Germinal center (tissue), 1 donor: ENCODE measurements at regions not wholly inside any gene's neighbourhood (a gene's known extent, or its start where the extent isn't known, plus 50 kb on each side); places are given as distances from the start of the nearest gene placed in this dataset.

Source experiments
- DNase-seq: peaks from one replicate; pipeline ENCODE4 v3.0.0; 2012; ENCODE audit warnings: mixed read lengths, low spot score

DNA sequence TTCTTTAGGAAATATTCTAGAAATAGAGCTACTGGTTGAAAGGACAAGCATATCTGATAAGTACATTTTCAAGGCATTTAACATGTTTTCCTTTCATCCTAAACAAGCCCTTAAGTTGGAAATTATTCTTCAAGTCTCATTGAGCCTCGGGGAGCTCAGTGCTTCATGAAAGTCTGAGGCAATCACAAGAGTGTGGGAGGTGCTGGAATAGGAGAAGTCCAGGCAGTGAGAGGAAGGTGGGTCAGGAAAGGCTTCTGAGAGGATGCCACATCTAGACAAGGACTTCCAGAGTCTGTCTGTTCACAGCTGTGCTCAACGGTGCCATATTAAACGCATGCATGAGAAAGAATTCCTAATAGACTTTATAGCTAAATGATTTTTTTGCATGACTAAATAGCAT lies 69.8 kb downstream of the CD83 start:
- no peak for DNase-seq

DNA sequence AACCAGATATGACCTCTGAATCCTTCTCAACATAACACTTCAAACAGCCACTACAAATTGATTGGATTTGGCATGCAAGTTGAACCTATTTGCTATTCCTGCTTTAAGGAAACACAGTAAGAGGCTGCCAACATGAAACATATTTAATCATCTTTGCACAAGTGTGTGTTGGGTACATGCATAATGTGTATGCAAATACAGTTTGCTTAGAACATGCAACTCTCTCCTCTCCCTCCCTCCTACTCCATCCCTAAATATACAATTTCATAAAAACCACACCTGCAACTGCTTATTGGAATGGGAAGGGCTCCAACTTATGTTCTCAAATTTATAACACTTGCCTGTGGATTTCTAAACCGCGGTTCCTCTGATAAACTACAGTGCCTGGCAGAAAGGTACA lies 71.5 kb downstream of the CD83 start:
- DNase-seq, result no peak

DNA sequence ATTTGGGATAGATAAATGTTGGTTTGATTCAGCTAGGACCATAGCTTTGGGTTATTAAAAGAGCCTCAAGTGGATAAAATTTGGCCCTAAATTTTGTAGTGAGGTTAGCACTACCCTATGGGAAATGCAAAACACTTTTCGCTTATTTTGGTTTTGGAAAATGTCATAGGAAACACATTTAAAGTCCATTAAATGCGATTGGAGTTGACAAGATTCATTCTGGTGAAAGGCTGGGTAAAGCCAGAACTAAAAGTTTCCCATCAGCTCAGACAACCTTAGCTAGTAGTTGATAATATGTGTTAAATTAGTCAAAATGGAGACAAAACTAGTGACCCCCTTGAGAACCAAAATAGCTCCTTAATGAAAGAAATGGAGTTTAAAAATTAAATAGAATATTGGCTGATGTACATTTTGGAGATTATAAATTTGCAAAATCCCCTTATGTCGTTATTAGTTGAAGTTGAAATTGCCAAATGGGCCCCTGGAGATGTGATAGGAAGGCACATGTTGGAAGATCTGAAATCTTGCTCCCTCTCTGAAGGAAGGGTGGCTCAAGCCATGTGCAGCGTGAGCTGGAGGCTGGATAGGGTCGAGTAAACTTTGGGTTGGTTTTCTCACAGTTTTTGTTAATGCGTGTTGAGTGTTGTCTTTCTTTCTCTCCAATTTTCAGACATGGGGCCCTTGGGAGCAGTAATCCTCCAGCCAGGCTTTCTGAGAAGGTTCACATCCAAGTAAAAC lies 72.8 kb downstream of the CD83 start:
- DNase-seq, result no peak

DNA sequence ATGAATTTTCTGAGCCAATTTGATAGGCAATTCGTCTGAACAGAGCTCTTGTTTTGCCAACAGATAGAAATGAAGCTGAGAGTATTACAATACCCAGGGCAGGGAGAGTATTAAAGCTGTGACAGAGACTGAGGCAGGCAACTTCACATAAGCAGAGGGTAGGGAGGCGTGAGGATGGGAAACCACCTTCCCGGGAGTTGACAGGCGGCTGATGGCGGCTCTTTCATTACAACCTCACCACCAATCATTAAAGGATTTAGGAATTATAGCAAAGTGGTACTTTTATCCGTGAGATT lies 73.3 kb downstream of the CD83 start:
- DNase-seq, result no peak

DNA sequence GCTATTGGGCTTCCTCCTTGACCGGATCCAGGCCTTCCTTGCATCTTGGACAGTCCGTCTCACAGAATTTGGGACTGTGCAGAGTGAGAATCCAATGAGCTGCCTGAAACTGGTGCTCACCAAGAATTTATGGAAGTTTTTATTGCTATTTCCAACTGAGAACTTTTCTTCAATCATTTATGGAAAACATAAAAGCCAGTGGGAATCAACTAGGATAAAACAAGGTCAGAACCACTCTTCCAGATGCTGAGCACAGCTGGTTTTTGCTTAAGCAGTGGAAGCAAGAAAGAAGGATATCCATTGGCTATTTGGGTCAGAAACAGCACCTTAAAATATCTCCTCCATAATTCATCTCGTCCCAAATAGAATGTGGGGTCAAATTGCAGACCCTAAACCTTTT lies 74.2 kb downstream of the CD83 start:
- no peak for DNase-seq

DNA sequence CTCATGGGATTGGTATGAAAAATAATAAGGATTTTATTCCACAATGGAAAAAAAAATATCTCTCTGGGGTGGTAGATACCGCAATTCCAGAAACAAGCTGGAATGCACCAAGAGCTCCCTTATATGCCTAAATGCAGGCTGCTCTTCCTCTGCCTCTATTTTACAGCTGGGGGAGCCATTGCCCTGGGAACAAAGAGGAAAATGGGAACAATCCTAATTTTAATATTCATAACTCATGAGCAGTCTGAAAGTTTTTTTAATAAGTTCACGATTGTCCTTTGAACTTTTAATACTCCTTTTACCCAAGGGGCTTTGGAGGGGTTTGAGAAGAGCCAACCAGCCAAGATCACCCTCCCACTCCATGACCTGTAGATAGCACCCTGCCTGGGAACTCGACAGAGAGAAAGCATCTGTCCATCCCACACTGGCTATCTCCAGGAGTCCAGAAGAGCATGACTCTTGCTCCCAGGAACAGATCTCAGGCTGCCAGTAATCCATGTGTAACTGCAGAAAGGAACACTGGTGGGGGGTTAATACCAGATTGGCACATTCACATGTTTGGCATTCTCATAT lies 74.7 kb downstream of the CD83 start:
- no peak for DNase-seq

DNA sequence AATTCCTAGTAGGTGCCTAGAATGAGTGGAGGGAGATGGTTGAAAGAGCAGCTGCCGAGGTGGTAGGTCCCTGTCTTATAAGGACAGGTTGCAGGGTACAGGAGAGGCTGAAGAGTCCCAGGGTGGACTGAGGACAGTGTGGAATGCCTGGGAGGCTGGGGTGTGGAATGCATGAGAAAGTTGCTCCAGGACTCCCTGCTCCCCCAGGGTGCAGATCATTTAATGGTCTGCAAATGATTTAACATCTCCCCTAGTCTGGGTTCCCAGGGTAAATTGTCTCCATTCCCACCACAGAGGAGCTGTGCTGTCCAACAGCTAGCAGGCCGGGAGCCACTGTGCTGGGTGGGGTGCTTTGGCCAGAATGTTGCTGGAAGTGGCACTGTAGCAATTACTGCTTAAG lies 76.0 kb downstream of the CD83 start:
- no peak for DNase-seq

DNA sequence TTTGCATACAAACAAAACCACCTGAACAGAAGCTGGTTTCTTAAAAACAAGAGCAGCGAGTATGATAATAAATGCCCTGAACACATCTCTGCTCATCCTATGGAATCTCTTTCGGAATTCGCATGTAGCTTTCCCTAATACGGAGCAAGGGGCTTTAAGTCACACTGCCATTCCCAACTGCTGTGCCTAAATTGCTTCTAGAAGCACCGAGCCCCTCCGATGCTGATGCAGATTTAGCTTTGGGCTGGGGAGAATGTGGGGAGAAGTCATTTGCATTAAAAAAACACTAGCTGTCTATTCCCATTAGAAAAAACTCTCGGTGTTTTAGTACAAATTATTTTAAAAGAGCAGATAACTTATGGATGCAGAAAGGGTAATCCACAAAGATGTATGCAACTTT lies 76.9 kb downstream of the CD83 start:
- DNase-seq, result no peak

DNA sequence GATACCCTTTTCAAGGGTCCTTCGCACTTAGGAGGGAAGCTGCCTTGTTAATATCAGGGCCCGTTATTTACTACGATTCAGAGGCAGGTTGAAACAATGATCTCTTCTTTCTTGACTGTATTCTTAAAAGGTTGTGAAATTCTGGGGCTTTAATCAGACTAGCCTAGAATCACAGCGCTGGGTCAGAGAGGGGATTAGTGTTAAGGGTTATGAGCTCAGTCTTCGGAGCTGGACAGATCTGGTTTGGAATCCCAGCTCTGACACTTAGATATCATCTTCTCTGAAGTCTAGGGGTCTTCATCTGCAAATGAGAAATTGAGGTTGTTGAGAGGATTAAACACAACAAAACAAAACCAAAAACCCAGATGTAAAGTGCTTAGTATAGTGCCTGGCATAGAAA lies 77.4 kb downstream of the CD83 start:
- no peak for DNase-seq

DNA sequence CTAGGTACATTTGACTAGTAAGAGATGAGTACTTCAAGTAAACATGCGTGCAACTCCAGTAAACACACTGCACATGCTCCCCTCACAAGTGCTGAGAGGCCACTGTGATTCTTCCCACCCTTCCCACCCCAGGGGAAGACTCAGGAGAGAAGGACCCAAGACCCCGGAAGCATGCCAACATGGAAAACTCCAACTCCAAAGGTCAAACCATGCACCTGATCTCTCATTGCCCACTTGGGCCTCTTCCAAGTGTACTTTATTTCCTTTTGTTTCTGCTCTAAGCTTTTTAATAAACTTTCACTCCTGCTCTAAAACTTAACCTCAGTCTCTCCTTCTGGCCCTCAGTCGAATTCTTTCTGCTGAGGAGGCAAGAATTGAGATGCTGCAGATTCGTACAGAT lies 78.5 kb downstream of the CD83 start:
- no peak for DNase-seq

DNA sequence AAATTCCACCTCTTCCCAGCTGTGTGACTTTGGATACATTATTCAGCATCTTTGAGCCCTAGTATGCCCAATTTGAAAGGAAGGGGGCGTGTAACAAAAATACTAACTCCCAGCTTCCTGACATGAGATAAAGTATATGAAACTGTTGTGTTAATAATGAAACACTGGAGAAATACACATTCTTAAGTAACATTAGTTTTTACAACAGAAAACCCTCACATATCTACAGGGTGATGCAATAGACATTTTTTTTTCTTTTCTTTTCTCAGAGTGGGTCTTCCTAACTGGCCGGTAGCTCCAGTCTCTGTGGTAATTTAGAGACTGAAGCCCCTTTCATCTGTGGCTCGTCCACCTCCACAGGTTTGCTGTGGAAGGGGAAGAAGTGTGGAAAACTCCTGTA lies 79.5 kb downstream of the CD83 start:
- DNase-seq, result no peak

DNA sequence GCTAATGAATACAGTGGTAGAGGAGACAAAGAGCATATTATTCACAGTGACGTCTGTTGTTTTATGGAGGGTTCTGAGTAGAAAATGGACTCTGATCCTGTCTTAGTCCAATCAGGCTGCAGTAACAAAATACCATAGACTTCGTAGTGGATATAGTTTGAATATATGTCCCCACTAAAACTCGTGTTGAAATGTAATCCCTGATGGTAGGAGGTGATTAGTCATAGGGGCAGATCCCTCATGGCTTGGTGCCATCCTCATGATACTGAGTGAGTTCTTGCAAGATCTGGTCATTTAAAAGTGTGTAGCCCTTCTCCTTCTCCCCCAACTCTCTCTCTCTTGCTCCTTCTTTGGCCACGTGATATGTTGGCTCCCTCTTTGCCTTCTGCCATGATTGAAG lies 82.5 kb downstream of the CD83 start:
- no peak for DNase-seq

DNA sequence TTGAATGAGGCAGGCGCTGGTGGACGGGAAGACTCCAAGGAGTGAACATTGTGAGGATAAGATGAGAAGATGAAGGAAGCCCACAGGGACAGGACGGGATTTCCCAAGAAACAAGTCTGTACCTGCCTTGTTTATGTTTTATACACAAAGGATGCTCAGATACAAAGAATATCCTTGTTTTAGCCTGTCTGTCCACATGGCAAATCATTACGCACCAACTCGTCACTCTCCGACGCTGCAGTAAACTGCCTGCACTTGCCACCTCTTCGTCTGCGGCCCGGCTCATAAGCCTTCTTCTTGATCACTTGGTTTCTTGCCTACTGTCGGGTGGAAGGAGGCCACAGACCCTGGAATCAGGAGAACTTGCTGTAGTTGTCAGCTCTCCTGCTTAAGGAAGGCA lies 85.4 kb downstream of the CD83 start:
- DNase-seq, result no peak

DNA sequence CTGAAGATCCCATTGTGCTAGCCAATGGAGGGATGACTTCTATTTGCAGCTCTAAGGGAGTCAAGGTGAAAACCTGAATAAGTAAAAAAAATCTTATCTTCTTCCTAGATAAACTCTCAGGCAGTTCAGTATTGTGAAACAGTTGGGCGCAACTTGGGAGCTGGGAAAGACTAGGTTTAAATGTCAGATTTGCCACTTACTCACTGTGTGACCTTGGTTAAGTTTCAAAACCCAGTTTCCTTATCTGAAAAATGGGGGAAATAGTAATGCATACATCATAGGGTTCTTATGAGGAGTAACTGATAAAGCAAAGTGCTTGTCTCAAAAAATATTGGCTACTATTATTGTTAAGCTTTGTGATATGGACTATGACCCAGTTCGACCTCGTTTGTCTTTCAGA lies 88.8 kb downstream of the CD83 start:
- no peak for DNase-seq

DNA sequence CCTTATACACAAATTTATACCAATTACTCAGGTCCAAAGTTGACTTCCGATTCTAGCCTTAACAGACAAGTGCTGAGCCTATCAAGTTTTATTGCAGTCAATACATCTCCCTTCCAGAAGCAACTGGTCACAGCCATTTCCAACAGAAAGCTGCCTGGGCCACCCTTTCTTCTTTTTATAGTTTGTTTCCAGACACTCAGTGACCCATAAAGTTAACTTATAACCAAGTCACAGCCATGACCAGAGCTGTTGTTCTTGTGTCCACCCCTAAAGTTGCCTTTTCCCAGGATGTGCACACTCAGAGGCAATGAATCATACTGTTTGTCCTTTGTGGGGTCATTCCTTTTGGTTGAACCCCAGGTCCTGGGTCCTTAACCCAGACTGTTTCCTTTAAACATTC lies 89.9 kb downstream of the CD83 start:
- no peak for DNase-seq

DNA sequence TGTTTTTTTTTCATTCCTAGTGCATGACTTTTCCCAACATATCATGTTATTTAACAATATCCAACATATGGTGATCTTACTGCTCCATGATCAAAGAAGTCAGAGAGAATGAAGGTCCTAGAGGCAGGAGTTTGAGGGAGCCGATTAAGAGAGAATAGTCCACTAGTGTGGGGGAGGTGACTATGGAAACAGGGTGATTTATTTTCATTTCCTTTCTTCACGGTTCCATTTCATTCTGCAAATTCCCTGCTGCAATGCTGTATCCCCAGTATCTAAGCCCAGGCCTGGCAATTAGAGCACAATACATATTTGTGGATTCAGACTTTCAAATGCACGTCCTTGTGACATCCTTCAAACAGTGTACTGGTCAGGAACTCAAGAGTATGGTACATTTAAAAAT lies 91.4 kb downstream of the CD83 start:
- DNase-seq, result no peak

DNA sequence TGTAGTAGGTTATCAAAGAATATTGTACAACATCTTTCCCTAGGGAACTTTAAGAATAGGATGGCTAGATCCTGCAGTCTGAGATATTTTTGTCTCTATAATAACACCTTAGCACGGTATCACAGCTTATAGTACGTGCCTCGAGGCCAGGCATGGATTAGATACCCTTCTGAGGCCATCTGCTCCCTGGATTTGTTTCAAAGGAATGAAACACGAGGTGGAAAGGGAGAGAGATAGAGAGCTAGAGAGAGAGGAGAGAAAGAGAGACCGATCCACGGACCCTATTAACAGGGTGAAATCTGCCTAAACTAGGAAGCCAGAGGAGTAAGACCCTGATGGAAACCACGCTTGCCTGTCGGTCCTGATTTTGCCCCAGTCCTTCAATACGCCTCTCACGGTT lies 92.5 kb downstream of the CD83 start:
- no peak for DNase-seq

DNA sequence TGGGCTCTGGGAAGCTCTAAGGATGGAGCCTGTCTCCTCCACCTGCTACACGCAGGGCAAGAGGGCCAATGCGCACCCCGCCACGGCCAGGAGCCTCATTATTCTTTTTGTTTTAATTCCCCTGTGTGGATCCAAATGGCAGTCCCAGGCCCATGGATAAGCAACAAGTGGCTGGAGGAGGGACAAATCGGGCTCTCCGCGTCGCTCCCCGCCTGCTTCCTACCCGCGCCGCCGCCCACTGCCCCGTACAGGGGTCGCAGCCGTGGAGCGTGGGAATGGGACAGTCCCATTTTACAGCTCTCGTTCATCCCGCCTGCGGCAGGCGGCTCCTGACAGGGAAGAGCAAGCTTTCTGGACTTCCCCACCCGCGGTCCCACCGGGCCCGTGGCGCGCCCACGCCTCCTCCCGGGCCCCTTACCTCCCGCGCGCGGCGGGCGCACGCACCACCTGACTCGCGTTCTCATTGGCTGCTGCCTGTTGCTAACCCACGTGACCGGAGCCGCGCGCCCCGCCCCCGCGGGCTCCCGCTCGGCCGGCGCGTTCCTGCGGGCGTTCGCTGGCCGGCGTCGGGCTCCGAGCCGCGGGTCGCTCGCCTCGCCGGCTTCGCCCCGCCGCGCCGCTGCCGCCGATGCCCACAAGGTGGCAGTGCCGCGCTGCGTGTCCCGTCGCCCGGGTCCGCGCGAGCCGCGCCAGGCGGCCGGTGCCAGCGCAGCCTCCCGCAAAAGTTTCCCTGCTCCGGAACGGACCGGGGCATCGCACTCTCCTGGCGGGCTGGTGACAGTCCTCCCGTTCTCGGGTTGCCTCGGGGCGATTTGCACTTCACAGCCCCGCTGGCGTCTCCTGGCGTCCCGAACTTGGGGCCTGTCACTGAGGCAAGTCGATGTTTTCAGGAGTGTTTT lies 93.3 kb downstream of the CD83 start:
- DNase-seq, result peak; percentile 96

DNA sequence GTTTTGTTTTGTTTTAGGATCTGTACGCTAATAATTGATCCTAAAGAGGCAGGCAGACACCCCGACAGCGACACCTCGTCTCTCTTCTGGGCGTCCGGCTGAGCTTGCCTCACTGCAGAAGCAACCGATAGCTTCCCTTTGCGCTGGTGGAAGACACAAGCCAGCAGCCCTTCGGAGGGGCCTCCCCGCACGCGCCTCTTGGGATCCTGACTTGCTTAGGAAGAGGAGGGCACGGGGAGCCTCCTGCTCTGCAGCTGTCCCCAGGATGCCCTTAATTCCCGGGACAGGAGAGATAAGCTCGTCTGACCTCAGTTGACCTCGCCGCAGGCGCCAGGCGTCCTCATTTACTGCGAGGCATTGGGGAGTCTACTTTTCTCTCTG lies 94.0 kb downstream of the CD83 start:
- DNase-seq, result peak; percentile 24

DNA sequence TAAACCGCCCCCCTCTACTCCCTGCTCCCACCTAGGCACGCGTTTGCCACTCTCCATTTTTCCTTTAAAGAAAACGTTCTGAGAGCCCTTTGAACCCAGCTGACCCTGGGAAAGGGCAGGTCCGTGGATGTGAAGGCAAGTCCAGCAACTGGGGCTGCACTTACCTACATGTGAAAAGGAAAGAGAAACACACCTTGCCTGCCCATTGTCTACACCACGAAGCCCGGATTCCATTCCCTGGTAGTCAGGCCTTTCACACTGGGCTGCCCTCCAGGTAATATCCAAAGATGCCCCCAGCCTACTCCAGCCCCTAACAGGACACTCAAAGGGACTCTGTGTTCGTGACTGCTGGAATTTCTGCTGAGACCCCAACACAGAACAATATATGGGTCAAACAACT lies 94.4 kb downstream of the CD83 start:
- DNase-seq, result no peak

DNA sequence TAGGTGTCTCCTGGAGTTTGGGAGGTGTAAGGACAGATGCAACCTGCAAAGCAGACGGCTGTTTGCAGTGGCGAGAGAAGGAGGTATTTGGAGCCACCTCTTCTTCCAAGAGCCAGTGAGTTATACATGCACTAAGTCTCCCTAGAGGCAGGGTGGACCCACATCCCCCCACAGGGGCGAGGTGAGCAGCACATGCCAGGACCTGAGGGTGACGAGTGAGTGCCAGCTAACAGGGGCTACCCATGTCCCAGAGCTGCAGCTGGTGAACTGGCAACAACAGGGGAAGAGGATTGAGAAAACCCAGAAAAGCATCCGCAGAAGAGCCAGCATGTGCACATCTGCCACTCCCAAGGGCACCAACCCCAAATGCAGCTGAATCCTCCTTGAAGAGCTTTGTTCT lies 95.1 kb downstream of the CD83 start:
- DNase-seq, result no peak

DNA sequence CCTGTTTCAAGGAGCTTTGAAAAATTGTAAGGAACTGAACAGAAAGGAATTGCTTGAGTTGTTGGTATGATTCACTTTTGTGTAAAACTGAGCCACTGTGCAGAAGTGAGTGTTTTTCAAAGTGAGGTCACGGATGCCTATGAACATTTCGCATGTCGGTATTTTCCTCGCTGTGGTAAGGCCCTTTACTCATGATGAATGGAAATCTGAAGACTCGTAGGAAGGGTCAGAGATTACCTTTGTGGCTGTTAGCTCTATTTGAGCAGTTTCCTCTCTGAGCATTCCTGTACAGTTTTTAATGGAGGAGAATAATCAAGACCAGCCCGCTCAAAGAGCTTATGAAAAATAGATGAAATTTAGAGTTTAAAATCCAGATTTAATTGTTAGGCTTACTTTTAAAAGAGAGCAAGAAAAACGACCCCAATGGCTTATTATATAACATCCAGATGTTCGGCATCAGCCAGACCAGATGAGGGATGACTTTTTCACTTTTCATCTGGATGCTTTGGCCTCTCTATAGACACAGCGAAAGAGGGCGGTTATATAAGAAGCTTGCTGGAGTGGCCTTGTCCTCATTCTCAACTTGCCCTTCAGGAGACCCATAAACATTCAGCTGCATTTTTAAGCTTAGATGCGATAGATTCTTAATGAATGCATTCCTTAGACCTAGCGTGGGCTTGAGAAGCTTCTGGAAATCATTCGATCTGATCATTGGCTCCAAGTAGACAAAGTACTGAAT lies 99.5 kb downstream of the CD83 start:
- no peak for DNase-seq
